ENCODE measurements at regions not wholly inside any gene's neighbourhood (a gene's known extent, or its start where the extent isn't known, plus 50 kb on each side); places are given as distances from the start of the nearest gene placed in this dataset.

DNA sequence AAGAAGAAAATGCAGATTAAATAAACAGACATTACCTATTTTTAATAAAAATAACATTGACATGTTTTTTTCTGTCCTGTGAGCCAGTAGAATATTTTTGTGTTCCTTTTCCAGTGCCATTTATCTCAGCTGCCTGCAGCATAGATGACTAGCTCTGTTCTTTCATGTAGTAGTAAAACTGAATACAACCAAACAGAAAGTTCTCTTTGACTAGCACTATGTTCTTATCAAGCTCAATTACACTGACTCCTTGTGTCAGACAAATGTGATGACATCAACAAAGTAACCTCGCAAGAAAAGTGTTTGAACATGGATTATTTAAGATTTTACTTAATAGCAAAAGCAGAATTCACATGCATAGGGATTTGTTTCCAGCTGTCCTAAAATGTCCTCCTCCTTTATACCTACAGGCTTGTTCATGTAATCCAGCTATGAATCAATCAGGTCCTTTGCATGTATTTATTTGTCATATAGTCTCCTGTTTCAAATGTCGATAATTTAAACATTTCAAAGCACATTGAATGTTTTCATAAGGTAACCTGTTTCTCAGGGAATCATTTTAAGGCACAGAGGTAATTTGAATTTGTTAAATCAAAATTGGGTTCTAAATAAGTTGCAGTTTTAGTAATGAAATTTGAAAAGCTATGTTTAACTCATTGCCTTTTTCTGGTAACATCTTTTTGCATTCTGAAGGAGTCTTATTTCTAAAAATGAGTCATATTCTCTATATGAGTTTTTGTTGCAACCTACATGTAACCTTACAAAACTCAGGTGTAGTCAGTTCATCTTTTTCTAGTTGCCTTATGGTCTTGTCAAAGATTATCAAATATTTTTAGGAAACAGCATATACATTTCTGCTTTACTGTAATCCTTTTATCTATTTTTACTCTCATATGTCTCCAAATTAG lies 215.3 kb upstream of the GULP1 start:
- H3K4me3 ChIP-seq (ENCODE audit: low read depth, low read length), result no peak overlapping the region
- TF ChIP-seq, protein P1, sequence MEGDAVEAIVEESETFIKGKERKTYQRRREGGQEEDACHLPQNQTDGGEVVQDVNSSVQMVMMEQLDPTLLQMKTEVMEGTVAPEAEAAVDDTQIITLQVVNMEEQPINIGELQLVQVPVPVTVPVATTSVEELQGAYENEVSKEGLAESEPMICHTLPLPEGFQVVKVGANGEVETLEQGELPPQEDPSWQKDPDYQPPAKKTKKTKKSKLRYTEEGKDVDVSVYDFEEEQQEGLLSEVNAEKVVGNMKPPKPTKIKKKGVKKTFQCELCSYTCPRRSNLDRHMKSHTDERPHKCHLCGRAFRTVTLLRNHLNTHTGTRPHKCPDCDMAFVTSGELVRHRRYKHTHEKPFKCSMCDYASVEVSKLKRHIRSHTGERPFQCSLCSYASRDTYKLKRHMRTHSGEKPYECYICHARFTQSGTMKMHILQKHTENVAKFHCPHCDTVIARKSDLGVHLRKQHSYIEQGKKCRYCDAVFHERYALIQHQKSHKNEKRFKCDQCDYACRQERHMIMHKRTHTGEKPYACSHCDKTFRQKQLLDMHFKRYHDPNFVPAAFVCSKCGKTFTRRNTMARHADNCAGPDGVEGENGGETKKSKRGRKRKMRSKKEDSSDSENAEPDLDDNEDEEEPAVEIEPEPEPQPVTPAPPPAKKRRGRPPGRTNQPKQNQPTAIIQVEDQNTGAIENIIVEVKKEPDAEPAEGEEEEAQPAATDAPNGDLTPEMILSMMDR (IDR thresholded peaks at IDR 0.05; ENCODE audit: low read depth, low read length), result no peak
- no peak for TF ChIP-seq POLR2A (IDR thresholded peaks at IDR 0.05; ENCODE audit: extremely low read depth, insufficient read length)
- TF ChIP-seq, protein P2, sequence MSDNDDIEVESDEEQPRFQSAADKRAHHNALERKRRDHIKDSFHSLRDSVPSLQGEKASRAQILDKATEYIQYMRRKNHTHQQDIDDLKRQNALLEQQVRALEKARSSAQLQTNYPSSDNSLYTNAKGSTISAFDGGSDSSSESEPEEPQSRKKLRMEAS (IDR thresholded peaks at IDR 0.05; ENCODE audit: low read depth, low read length), result no peak
- no peak for TF ChIP-seq MYC (IDR thresholded peaks at IDR 0.05; ENCODE audit: low read depth, low read length)
- DNase-seq (ENCODE audit: low read depth), result no peak

- no peak for DNase-seq (ENCODE audit: low read depth)
- TF ChIP-seq MYC (IDR thresholded peaks at IDR 0.05; ENCODE audit: low read depth, low read length) (no peak), POLR2A (IDR thresholded peaks at IDR 0.05; ENCODE audit: extremely low read depth, insufficient read length) (no peak)
- TF ChIP-seq, protein P2 (IDR thresholded peaks at IDR 0.05; ENCODE audit: low read depth, low read length), result no peak
- TF ChIP-seq, protein P1 (IDR thresholded peaks at IDR 0.05; ENCODE audit: low read depth, low read length), result no peak
- no peak overlapping the region for H3K4me3 ChIP-seq (ENCODE audit: low read depth, low read length)
Measured at GRCh38 chr2:188077757-188078156, 213.9 kb upstream of the GULP1 start.

DNA sequence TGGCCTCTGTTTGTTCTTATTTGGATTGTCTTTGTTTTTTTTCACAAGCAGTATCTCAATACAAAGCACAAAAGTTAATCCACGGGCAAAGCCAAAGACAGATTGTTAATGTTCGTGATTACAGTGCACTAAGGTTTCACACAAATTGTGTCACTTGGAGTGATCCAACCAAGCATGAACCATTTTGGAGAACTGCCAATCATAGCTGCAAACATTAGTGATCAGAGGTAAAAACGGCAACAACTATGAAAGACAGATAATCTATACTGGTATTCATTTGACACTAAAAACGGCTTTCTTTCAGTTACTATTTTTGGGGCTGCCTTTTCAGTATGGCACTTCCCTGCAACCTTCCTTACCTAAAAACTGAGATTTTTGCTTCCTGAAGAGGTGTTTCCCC lies 213.1 kb upstream of the GULP1 start:
- no peak for DNase-seq (ENCODE audit: low read depth)
- TF ChIP-seq, protein P1 (IDR thresholded peaks at IDR 0.05; ENCODE audit: low read depth, low read length), result no peak
- TF ChIP-seq, protein P2 (IDR thresholded peaks at IDR 0.05; ENCODE audit: low read depth, low read length), result no peak
- no peak for TF ChIP-seq POLR2A (IDR thresholded peaks at IDR 0.05; ENCODE audit: extremely low read depth, insufficient read length)
- no peak for TF ChIP-seq MYC (IDR thresholded peaks at IDR 0.05; ENCODE audit: low read depth, low read length)
- H3K4me3 ChIP-seq (ENCODE audit: low read depth, low read length), result no peak overlapping the region

- H3K4me3 ChIP-seq (ENCODE audit: low read depth, low read length), result no peak overlapping the region
- TF ChIP-seq, protein P1 (IDR thresholded peaks at IDR 0.05; ENCODE audit: low read depth, low read length), result no peak
- TF ChIP-seq, protein P2 (IDR thresholded peaks at IDR 0.05; ENCODE audit: low read depth, low read length), result no peak
- no peak for TF ChIP-seq MYC (IDR thresholded peaks at IDR 0.05; ENCODE audit: low read depth, low read length)
- TF ChIP-seq POLR2A (IDR thresholded peaks at IDR 0.05; ENCODE audit: extremely low read depth, insufficient read length), result no peak
- DNase-seq (ENCODE audit: low read depth), result no peak
Measured at GRCh38 chr2:188079196-188079595, 212.5 kb upstream of the GULP1 start.

GRCh38 chr2:188085421-188085820 lies 206.3 kb upstream of the GULP1 start:
- no peak overlapping the region for H3K4me3 ChIP-seq (ENCODE audit: low read depth, low read length)
- TF ChIP-seq POLR2A (IDR thresholded peaks at IDR 0.05; ENCODE audit: extremely low read depth, insufficient read length), result no peak
- no peak for TF ChIP-seq MYC (IDR thresholded peaks at IDR 0.05; ENCODE audit: low read depth, low read length)
- TF ChIP-seq, protein P2 (IDR thresholded peaks at IDR 0.05; ENCODE audit: low read depth, low read length), result no peak
- TF ChIP-seq, protein P1 (IDR thresholded peaks at IDR 0.05; ENCODE audit: low read depth, low read length), result no peak

More at GRCh38 chr2:188085421-188085820, 206.3 kb upstream of the GULP1 start:
- no peak for DNase-seq (ENCODE audit: low read depth)

Measured in NB4 (cell line).